ENCODE measurements at regions not wholly inside any gene's neighbourhood (a gene's known extent, or its start where the extent isn't known, plus 50 kb on each side); places are given as distances from the start of the nearest gene placed in this dataset.

DNA sequence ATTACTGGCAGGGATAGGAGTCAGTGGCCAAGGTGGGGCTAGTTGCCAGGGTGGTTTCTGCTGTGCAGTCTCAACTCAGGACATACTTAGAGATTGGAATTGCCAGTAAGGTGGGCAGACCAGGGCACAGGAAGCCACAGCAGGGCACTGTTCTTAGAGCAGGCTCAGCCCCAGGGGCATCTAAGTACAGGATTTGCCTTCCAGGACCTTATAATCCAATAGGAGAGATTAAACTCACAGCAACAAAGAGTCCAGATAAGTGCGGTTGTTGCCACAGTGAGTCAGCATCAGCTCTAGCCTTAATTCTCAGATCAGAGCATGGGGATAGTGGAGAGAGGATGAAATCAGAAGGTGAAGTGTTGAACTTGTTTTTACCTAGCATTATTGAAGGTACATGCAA is 265.8 kb upstream of the TRPC7 start:
- TF ChIP-seq, protein P1, sequence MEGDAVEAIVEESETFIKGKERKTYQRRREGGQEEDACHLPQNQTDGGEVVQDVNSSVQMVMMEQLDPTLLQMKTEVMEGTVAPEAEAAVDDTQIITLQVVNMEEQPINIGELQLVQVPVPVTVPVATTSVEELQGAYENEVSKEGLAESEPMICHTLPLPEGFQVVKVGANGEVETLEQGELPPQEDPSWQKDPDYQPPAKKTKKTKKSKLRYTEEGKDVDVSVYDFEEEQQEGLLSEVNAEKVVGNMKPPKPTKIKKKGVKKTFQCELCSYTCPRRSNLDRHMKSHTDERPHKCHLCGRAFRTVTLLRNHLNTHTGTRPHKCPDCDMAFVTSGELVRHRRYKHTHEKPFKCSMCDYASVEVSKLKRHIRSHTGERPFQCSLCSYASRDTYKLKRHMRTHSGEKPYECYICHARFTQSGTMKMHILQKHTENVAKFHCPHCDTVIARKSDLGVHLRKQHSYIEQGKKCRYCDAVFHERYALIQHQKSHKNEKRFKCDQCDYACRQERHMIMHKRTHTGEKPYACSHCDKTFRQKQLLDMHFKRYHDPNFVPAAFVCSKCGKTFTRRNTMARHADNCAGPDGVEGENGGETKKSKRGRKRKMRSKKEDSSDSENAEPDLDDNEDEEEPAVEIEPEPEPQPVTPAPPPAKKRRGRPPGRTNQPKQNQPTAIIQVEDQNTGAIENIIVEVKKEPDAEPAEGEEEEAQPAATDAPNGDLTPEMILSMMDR (IDR thresholded peaks at IDR 0.05): no peak
- H3K9me3 ChIP-seq: no peaks in the 10 kb centered on the region
- DNase-seq: no peak
- intact Hi-C loops (cut with DNase I): no loop called here
- H3K27me3 ChIP-seq (ENCODE audit: low read depth): no peaks in the 10 kb centered on the region
- H3K36me3 ChIP-seq: no peaks in the 10 kb centered on the region
- H3K4me1 ChIP-seq: no peaks in the 10 kb centered on the region
- ATAC-seq: no peak
- no peak overlapping the region for H3K27ac ChIP-seq
- H3K4me3 ChIP-seq: no peak overlapping the region

DNA sequence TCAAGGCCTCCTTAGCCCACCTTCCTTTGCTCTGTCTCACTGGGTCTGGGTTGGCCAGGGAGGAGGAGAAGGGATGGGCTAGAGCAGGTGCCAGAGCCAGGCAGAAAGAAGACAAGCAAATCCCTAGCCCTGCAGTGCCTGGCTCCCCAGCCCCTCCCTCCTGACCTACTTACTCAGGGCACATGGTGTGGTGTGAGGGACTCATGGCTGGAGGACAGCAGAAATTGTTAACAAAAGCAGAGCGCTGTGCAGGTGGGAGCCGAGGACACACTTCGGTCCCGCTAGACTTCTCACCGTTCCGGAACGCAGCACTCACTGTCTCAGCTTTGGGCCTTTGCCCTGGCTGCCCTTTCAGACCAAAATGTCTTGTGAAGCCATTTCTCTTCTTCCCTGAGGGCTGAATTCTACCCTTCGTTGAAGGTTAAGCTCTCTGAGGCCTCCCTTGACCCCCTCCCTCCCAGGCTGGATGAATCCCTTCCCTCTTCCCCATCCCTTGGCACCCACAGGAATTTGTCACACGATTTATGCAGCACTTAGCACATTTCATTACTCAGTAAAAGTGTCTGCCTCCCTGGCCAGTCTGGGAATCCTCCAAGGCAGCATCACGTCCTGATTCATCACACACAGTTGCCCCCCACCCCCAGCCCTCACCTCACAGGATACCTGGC is 263.9 kb upstream of the TRPC7 start:
- Histone ChIP-seq H3K4me1 (no peaks in the 10 kb centered on the region), H3K4me3 (no peak overlapping the region), H3K27ac (no peak overlapping the region), H3K9me3 (no peaks in the 10 kb centered on the region), H3K36me3 (no peaks in the 10 kb centered on the region), H3K27me3 (ENCODE audit: low read depth) (no peaks in the 10 kb centered on the region)
- DNase-seq (no peak), ATAC-seq (no peak)
- TF ChIP-seq, protein P1 (IDR thresholded peaks at IDR 0.05): no peak
- intact Hi-C loops (cut with DNase I): no loop called here

DNA sequence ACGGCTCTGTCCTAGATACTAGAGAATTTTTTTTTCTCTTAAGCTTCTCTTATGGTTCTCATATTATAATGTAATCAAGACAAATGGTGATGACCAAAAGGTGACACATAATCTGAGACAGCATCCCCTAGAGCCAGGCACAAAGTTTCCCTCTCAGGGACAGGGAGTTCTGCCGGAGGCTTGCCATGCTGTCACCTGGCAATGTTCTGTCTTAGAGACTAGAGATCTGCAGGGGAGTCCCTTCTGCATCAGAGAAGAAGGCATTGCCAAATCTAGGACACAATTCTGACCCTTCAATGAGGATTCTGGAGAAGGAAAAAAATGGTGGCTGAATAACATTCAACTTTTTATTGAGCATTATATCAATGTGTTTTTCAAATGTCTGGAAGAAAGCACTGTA is 261.2 kb upstream of the TRPC7 start:
- Histone ChIP-seq H3K27ac (no peak overlapping the region), H3K9me3 (no peaks in the 10 kb centered on the region), H3K4me1 (no peaks in the 10 kb centered on the region), H3K36me3 (no peaks in the 10 kb centered on the region), H3K4me3 (no peak overlapping the region), H3K27me3 (ENCODE audit: low read depth) (no peaks in the 10 kb centered on the region)
- TF ChIP-seq, protein P1 (IDR thresholded peaks at IDR 0.05): no peak
- intact Hi-C loops (cut with DNase I): no loop called here
- ATAC-seq (no peak), DNase-seq (no peak)

DNA sequence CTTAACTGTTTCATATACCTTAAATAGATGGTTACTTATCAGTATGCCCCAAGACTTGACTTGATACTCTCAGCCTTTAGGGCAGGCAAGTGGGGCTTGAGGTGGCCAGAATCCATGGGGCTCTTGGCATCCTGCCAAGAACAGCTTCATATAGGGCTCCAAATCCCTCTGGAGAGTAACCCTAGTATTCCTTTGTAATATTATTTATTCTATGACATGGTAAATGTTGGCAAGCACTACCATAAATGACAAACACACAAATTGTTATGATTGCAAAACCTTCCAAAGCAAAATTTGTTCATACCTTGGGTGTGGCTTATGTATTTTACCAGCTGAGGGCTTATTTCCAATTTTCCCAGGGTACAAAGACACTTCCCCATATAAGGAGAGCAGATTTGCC is 257.4 kb upstream of the TRPC7 start:
- no peaks in the 10 kb centered on the region for H3K36me3 ChIP-seq
- no peak overlapping the region for H3K27ac ChIP-seq
- ATAC-seq (no peak), DNase-seq (no peak)
- intact Hi-C loops (cut with DNase I): no loop called here
- H3K9me3 ChIP-seq: no peaks in the 10 kb centered on the region
- TF ChIP-seq, protein P1 (IDR thresholded peaks at IDR 0.05): no peak
- no peak overlapping the region for H3K4me3 ChIP-seq
- H3K27me3 ChIP-seq (ENCODE audit: low read depth): no peaks in the 10 kb centered on the region
- H3K4me1 ChIP-seq: no peaks in the 10 kb centered on the region

DNA sequence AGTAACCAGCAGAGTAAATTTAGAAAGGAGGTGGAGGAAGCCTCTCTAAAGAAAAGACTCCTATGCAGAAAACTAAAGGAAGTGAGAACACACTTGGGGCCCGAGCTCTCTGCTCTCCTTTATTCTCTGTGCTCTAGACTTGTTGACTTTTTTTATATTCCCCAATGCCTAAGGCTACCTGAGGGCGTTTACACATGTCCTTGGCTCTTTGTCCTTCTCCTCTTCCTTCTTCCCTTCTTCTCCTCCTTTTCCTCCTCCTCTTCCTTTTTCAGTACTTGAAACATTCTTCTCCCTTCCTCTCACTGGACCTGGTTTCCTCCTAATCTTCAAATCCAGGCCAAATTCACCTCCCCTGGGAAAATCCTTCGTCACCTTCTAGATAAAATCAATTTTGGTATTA is 256.4 kb upstream of the TRPC7 start:
- ATAC-seq: no peak
- Histone ChIP-seq H3K36me3 (no peaks in the 10 kb centered on the region), H3K27me3 (ENCODE audit: low read depth) (no peaks in the 10 kb centered on the region)

More for the DNA sequence above, 256.4 kb upstream of the TRPC7 start:
- H3K9me3 ChIP-seq: no peaks in the 10 kb centered on the region
- no peaks in the 10 kb centered on the region for H3K4me1 ChIP-seq
- H3K4me3 ChIP-seq: no peak overlapping the region
- no peak for DNase-seq
- TF ChIP-seq, protein P1 (IDR thresholded peaks at IDR 0.05): no peak
- H3K27ac ChIP-seq: no peak overlapping the region
- intact Hi-C loops (cut with DNase I): no loop called here
